A673 (cell line): ENCODE measurements at regions not wholly inside any gene's neighbourhood (a gene's known extent, or its start where the extent isn't known, plus 50 kb on each side); places are given as distances from the start of the nearest gene placed in this dataset.

Experiments used
- BruUV-seq: library from RNA; stranded (reverse); fragments of 400-500 nt; replicated peaks from 2 replicates; lab custom pipeline; 2021; lab: Mats Ljungman, UMichigan
- CTCF ChIA-PET: fragments of 300-600 bp; sonication (Branson Sonifier 250); formaldehyde crosslinking; loops from one replicate; lab custom pipeline; 2022; ENCODE audit warnings: antibody characterized with exemption; lab: Charles Lee
- POLR2A ChIA-PET: fragments of 300-600 bp; sonication (Branson Sonifier 250); formaldehyde crosslinking; loops from one replicate; lab custom pipeline; 2022; ENCODE audit warnings: antibody characterized with exemption; ENCODE audit not compliant: low non-redundant PET; lab: Charles Lee
- DNase-seq: peaks from one replicate; pipeline ENCODE4 v3.0.0-alpha.2; 2015; ENCODE audit warnings: low spot score
- H3K27ac ChIP-seq: fragments of 200-600 bp; sonication (generic); 2 replicates; pipeline ENCODE4 v1.5.1; 2016; ENCODE audit warnings: mixed run types, low read depth, mild to moderate bottlenecking, mixed read lengths, antibody characterized with exemption, low read length; ENCODE audit not compliant: poor library complexity, severe bottlenecking
- H3K27me3 ChIP-seq: fragments of 200-600 bp; sonication (generic); replicated peaks from 2 replicates; pipeline ENCODE4 v1.6.1; 2017; ENCODE audit warnings: mixed run types, low read depth, mild to moderate bottlenecking, mixed read lengths, antibody characterized with exemption, low read length; ENCODE audit not compliant: insufficient read depth, poor library complexity
- H3K36me3 ChIP-seq: fragments of 200-600 bp; sonication (generic); 2 replicates; pipeline ENCODE4 v1.6.1; 2016; ENCODE audit warnings: mixed run types, mild to moderate bottlenecking, mixed read lengths, antibody characterized with exemption, low read length; ENCODE audit not compliant: insufficient read depth, poor library complexity, severe bottlenecking
- H3K4me1 ChIP-seq: fragments of 200-600 bp; sonication (generic); 2 replicates; pipeline ENCODE4 v1.6.1; 2017; ENCODE audit warnings: mixed run types, mild to moderate bottlenecking, mixed read lengths, antibody characterized with exemption, low read length; ENCODE audit not compliant: insufficient read depth, poor library complexity, severe bottlenecking
- H3K4me3 ChIP-seq: fragments of 200-600 bp; sonication (generic); 2 replicates; pipeline ENCODE4 v1.5.1; 2016; ENCODE audit warnings: low read depth, mixed run types, mild to moderate bottlenecking, mixed read lengths, low read length; ENCODE audit not compliant: poor library complexity, severe bottlenecking
- H3K9me3 ChIP-seq: fragments of 200-600 bp; sonication (generic); 2 replicates; pipeline ENCODE4 v1.6.1; 2016; ENCODE audit warnings: mixed run types, low read depth, mild to moderate bottlenecking, mixed read lengths, antibody characterized with exemption, low read length; ENCODE audit not compliant: poor library complexity, severe bottlenecking
- EZH2 ChIP-seq: fragments of 200-600 bp; sonication (generic); IDR thresholded peaks from 2 replicates; pipeline ENCODE4 v1.6.1; 2017; ENCODE audit warnings: borderline replicate concordance, low read depth, mild to moderate bottlenecking, mixed read lengths, antibody characterized with exemption, low read length; ENCODE audit not compliant: poor library complexity, severe bottlenecking
- intact Hi-C: fragments of 100-400 bp; cut with micrococcal nuclease; formaldehyde crosslinking; loops from one replicate; pipeline ENCODE4 v1.10.0; 2022; ENCODE audit not compliant: unreplicated experiment
- TF ChIP-seq, protein P1 (sequence below): fragments of 300-800, 200-600 bp; sonication (generic); conservative IDR thresholded peaks from 2 replicates; pipeline ENCODE4 v1.5.1; 2017; ENCODE audit warnings: low read depth, mild to moderate bottlenecking, antibody characterized with exemption, low read length, moderate library complexity, mixed read lengths

DNA sequence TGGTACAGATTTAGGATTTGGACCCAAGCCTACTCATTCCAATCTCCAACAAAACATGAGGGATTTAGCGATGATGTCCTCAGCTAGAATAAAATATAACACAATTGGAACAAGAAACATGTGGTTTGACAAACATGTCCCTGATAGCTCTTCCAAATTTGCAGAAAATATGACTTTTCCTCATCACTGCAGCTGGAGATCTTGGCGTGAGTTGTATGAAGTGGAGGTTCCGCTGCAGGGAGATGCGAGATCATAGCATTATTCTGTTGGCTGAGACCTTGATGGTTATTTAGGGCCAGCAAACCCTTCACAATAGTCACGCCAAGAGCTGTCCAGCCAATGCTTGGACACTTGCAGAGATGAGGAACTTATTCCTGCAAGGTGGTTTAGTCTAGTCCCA is 413.4 kb upstream of the TBX3 start:
- BruUV-seq = no TSS peak
- CTCF ChIA-PET = no interaction called here

DNA sequence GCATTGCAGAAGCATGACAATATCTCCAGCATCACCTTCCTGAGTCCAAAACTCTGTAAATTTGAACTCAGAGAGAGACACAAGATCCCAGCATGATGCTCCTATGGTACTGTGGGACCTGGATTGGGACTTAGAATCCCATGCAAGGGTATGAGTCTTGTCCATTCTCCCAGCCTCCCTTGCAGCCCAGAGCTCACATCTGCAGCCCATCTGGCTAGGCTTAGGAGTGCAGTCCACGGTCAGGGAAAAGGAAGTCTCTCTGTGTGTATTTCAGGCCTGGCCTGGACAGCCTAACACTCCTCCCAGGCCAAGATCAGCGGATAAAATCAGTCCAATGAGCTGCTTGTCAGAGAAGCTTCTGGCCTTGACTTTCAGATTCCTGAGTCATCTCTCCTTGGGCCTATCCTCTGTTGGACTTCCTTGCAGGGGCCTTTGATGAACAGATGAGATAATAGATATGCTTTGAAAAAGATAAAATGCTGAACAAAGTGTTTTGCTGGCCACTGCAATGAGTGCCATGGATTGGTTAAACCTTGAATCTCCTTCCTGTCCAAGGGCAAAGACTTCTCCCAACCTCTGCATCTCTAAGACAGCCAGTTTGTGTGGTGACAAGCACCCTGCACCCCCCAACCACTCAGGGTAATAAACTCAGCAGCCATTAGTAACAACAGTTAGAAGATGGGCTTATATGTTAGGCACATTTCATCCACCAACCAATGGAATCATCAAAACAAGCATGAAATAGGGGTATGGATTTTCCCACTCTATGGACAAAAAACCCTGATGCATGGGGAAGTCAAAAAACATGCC is 412.8 kb upstream of the TBX3 start:
- Histone ChIP-seq H3K27ac (no peak overlapping the region), H3K27me3 (no peaks in the 10 kb centered on the region), H3K9me3 (peaks cover 11% of the 10 kb centered on the region), H3K4me3 (no peak overlapping the region), H3K4me1 (no peaks in the 10 kb centered on the region), H3K36me3 (no peaks in the 10 kb centered on the region)
- no peak for DNase-seq
- CTCF ChIA-PET = no interaction called here
- BruUV-seq = no TSS peak
- intact Hi-C loops = no loop called here
- POLR2A ChIA-PET = no interaction called here
- TF ChIP-seq, protein P1, sequence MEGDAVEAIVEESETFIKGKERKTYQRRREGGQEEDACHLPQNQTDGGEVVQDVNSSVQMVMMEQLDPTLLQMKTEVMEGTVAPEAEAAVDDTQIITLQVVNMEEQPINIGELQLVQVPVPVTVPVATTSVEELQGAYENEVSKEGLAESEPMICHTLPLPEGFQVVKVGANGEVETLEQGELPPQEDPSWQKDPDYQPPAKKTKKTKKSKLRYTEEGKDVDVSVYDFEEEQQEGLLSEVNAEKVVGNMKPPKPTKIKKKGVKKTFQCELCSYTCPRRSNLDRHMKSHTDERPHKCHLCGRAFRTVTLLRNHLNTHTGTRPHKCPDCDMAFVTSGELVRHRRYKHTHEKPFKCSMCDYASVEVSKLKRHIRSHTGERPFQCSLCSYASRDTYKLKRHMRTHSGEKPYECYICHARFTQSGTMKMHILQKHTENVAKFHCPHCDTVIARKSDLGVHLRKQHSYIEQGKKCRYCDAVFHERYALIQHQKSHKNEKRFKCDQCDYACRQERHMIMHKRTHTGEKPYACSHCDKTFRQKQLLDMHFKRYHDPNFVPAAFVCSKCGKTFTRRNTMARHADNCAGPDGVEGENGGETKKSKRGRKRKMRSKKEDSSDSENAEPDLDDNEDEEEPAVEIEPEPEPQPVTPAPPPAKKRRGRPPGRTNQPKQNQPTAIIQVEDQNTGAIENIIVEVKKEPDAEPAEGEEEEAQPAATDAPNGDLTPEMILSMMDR = no peak
- TF ChIP-seq EZH2 = no peak

More for the DNA sequence above, 413.4 kb upstream of the TBX3 start:
- Histone ChIP-seq H3K36me3 (no peaks in the 10 kb centered on the region), H3K4me1 (no peaks in the 10 kb centered on the region), H3K27ac (no peak overlapping the region), H3K9me3 (peaks cover 11% of the 10 kb centered on the region), H3K27me3 (no peaks in the 10 kb centered on the region), H3K4me3 (no peak overlapping the region)
- TF ChIP-seq EZH2 = no peak
- TF ChIP-seq, protein P1 = no peak
- intact Hi-C loops = no loop called here
- POLR2A ChIA-PET = no interaction called here
- no peak for DNase-seq

DNA sequence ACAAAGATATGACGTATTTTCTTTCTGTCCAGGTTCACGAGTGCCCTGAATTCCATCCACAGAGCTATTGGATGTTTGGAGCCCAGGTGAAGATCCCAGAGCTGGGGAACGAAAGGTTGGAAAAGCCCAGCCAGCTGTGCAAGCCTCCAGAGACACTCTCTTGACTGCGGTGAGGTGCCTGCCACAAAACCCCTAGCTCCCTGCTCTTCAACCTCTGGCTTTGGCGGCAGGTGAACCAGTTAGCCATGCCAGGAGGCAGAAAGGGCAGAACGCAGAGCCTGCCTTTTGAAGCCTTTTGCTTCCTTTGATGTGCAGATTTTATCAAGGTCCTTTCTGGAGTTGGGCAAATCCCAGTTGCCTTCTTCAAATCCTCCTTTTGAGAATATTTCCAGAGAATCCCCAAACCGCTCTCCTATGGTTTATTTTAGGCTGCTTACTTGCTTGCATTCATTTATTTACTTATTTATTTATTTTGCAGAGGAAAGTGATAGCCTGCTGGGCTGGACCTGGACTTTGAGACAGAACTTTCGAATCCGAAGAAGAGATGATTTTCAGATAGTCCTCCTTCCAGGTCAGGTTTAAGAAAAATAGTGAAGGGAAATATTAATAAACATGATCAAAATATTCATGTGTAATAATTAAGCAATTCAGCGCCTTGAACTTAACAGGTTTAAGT is 411.2 kb upstream of the TBX3 start:
- BruUV-seq = no TSS peak
- no peaks in the 10 kb centered on the region for H3K27me3 ChIP-seq
- no peak overlapping the region for H3K27ac ChIP-seq
- no peak for DNase-seq
- ChIA-PET POLR2A (no interaction called here), CTCF (no interaction called here)
- intact Hi-C loops = no loop called here
- no peaks in the 10 kb centered on the region for H3K4me1 ChIP-seq
- TF ChIP-seq, protein P1 = no peak
- TF ChIP-seq EZH2 = no peak
- H3K36me3 ChIP-seq = no peaks in the 10 kb centered on the region
- H3K9me3 ChIP-seq = peaks cover 7% of the 10 kb centered on the region
- H3K4me3 ChIP-seq = no peak overlapping the region
